DMS53 (cell line): ENCODE measurements at regions not wholly inside any gene's neighbourhood (a gene's known extent, or its start where the extent isn't known, plus 50 kb on each side); places are given as distances from the start of the nearest gene placed in this dataset.
A peak's percentile ranks its signal among the peaks of the same experiment; 100 is the strongest.
"Not testable (repeated sequence)": the region's sequence is repeated elsewhere in the genome, so short reads cannot be mapped to it uniquely, and the experiment has no call there.

ENCODE experiments used
- DNase-seq: peaks from one replicate; lab custom pipeline; 2025; lab: John Stamatoyannopoulos, UW

- DNase-seq: no peak
Observed at GRCh38 chr17:51389875-51390274, 129.5 kb downstream of the UTP18 start.

GRCh38 chr17:51391982-51392654 lies 131.8 kb downstream of the UTP18 start:
- peak; percentile 41 for DNase-seq

GRCh38 chr17:51395621-51396020 lies 135.3 kb downstream of the UTP18 start:
- no peak for DNase-seq

GRCh38 chr17:51397361-51398127 lies 137.2 kb downstream of the UTP18 start:
- peak; percentile 41 for DNase-seq

- DNase-seq: no peak
Observed at GRCh38 chr17:51398128-51398525, 137.8 kb downstream of the UTP18 start.

- DNase-seq: no peak
Observed at GRCh38 chr17:51398687-51399086, 138.3 kb downstream of the UTP18 start.

- DNase-seq: no peak
Observed at GRCh38 chr17:51401279-51401678, 140.9 kb downstream of the UTP18 start.

- DNase-seq: no peak
Observed at GRCh38 chr17:51402899-51403298, 142.6 kb downstream of the UTP18 start.

GRCh38 chr17:51407576-51407975 lies 147.2 kb downstream of the UTP18 start:
- DNase-seq: no peak

- peak; percentile 61 for DNase-seq
Observed at GRCh38 chr17:51419476-51419875, 159.1 kb downstream of the UTP18 start.

- DNase-seq: no peak
Observed at GRCh38 chr17:51421525-51421924, 161.2 kb downstream of the UTP18 start.

GRCh38 chr17:51422634-51423033 lies 162.3 kb downstream of the UTP18 start:
- DNase-seq: no peak

GRCh38 chr17:51423421-51424160 lies 163.2 kb downstream of the UTP18 start:
- no peak for DNase-seq

- DNase-seq: no peak
Observed at GRCh38 chr17:51425773-51426172, 165.4 kb downstream of the UTP18 start.

- peak; percentile 26 for DNase-seq
Observed at GRCh38 chr17:51427323-51427811, 167.0 kb downstream of the UTP18 start.

- no peak for DNase-seq
Observed at GRCh38 chr17:51427856-51428255, 167.5 kb downstream of the UTP18 start.

- no peak for DNase-seq
Observed at GRCh38 chr17:51428668-51429495, 168.5 kb downstream of the UTP18 start.

GRCh38 chr17:51429938-51430337 lies 169.6 kb downstream of the UTP18 start:
- DNase-seq: not testable (repeated sequence)

GRCh38 chr17:51430591-51430990 lies 170.2 kb downstream of the UTP18 start:
- DNase-seq: no peak

- DNase-seq: peak; percentile 64
Observed at GRCh38 chr17:51434434-51435170, 174.3 kb downstream of the UTP18 start.

GRCh38 chr17:51435171-51435552 lies 174.8 kb downstream of the UTP18 start:
- no peak for DNase-seq
